NT2/D1 (cell line): ENCODE measurements at regions not wholly inside any gene's neighbourhood (a gene's known extent, or its start where the extent isn't known, plus 50 kb on each side); places are given as distances from the start of the nearest gene placed in this dataset.
"Not testable (repeated sequence)": the region's sequence is repeated elsewhere in the genome, so short reads cannot be mapped to it uniquely, and the experiment has no call there.

Source experiments
- DNase-seq: peaks from one replicate; pipeline ENCODE4 v3.0.0-alpha.2; 2011; ENCODE audit warnings: low read depth, low spot score
- H3K27me3 ChIP-seq: 2 replicates; pipeline ENCODE4 v1.6.0; 2011; ENCODE audit warnings: mild to moderate bottlenecking; ENCODE audit not compliant: insufficient read length, insufficient read depth
- H3K36me3 ChIP-seq: 2 replicates; pipeline ENCODE4 v1.6.1; 2011; ENCODE audit warnings: mild to moderate bottlenecking, low read length, mixed read lengths; ENCODE audit not compliant: insufficient read depth, insufficient read length
- H3K4me1 ChIP-seq: 2 replicates; pipeline ENCODE4 v1.5.1; 2011; ENCODE audit not compliant: insufficient read depth, insufficient read length
- H3K4me3 ChIP-seq: 2 replicates; pipeline ENCODE4 v1.5.1; 2011; ENCODE audit warnings: low read depth; ENCODE audit not compliant: insufficient read length
- H3K9ac ChIP-seq: 2 replicates; pipeline ENCODE4 v1.6.0; 2011; ENCODE audit warnings: low read depth; ENCODE audit not compliant: insufficient read length
- H3K9me3 ChIP-seq: 2 replicates; pipeline ENCODE4 v1.5.1; 2011; ENCODE audit warnings: mild to moderate bottlenecking, low read length; ENCODE audit not compliant: insufficient read depth
- SUZ12 ChIP-seq: IDR thresholded peaks from 2 replicates; pipeline ENCODE4 v1.6.1; 2011; ENCODE audit not compliant: insufficient read length, insufficient read depth; ENCODE audit errors: extremely low read depth
- YY1 ChIP-seq: IDR thresholded peaks from 2 replicates; pipeline ENCODE4 v1.6.1; 2011; ENCODE audit not compliant: insufficient read length, insufficient read depth
- ZNF274 ChIP-seq: IDR thresholded peaks from 2 replicates; pipeline ENCODE4 v1.6.1; 2011; ENCODE audit warnings: mild to moderate bottlenecking, low read depth, low read length

DNA sequence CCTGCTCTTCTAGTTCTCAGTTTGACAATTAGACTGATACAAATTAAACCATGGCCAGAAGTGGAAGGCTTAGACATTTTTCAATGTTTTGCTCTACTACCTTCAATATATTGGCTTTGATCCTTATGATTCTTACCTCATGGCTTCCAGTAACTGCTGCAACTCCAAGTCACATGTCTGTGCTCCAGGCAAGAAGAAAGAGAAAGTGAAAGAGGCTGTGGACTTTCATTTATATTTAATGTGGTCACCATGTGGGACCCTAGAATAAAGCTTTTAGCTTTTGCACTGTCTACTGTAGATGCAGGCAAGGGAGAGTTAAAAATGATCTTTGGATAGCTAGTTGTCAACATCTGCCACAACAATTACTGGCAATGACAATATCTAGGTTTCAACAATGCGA lies 214.3 kb upstream of the PDE3A start:
- TF ChIP-seq YY1 (no peak), ZNF274 (no peak), SUZ12 (no peak)
- no peaks in the 10 kb centered on the region for H3K27me3 ChIP-seq
- no peaks in the 10 kb centered on the region for H3K4me1 ChIP-seq
- no peaks in the 10 kb centered on the region for H3K36me3 ChIP-seq
- no peaks in the 10 kb centered on the region; the same call in 1 of the 2 replicates for H3K9me3 ChIP-seq
- no peak overlapping the region for H3K9ac ChIP-seq
- H3K4me3 ChIP-seq = no peak overlapping the region
- no peak for DNase-seq

DNA sequence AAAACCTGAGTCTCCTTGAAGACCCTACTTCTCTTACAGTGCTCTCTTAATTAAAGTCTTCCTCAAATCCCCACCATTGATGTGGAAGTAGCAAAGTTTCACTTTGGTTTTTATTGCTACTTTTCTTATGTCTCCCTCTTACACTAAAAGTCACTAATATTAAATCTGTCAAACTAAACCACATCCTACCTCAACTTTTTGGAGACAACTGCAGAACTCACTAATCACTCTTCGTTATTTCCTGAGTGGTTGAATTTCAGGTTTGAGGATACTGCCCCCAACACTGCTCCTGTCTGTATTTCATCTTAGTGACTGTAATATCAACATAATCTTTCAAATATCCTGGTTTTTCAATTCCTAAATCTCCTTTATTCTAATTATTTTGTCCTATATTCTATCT lies 213.0 kb upstream of the PDE3A start:
- Histone ChIP-seq H3K4me1 (no peaks in the 10 kb centered on the region), H3K9ac (no peak overlapping the region), H3K27me3 (no peaks in the 10 kb centered on the region), H3K36me3 (no peaks in the 10 kb centered on the region), H3K9me3 (no peaks in the 10 kb centered on the region; the same call in 1 of the 2 replicates), H3K4me3 (no peak overlapping the region)
- TF ChIP-seq ZNF274 (no peak), YY1 (no peak), SUZ12 (no peak)
- no peak for DNase-seq

DNA sequence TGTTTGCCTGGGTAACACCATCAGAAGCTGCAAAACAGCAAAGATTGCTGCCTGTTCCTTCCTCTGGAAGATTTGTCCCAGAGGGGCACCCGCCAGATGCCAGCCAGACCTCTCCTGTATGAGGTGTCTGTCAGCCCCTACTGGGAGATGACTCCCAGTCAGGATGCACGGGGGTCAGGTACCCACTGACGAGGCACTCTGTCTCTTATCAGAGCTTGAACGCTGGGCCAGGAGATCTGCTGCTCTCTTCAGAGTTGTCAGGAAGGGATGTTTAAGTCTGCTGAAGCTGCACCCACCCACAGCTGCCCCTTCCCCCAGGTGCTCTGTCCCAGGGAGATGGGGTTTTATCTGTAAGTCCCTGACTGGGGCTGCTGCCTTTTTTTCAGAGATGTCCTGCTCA lies 207.4 kb upstream of the PDE3A start:
- DNase-seq, H3K9ac ChIP-seq, H3K36me3 ChIP-seq, H3K4me1 ChIP-seq, H3K4me3 ChIP-seq, H3K27me3 ChIP-seq, H3K9me3 ChIP-seq: not testable (repeated sequence)

DNA sequence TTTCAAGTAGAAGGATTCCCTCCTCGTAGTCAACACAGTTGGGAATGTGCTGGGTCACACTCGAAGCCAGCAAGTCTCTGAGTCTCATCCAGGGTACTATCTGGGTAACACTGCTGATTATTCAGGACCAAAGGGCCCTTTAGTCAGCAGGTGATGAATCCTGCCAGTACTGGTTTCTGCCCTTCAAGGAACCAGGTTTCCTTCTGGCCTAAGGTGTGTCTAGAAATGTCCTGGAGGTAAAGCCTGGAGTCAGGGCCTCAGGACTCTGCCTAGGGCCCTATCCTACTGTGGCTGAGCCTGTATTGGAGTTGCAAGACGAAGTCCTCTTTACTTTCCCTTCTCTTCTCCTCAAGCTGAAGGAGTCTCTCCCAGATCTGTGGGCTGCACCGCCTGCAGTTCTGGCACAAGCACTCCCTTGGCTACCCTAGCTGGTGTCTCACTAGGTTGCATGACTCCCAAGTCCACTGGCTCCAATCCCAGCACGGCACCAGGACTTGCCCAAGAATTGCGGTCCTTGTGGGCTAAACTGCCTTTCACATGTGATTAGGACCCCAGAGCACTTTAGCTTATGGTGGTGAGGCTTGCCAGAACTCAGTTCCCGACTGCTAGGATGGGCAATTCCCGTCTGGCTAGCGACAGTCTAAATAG lies 193.7 kb upstream of the PDE3A start:
- no peaks in the 10 kb centered on the region for H3K36me3 ChIP-seq
- no peak overlapping the region for H3K4me3 ChIP-seq
- no peaks in the 10 kb centered on the region for H3K27me3 ChIP-seq
- H3K9ac ChIP-seq = no peak overlapping the region
- DNase-seq = no peak
- H3K4me1 ChIP-seq = no peaks in the 10 kb centered on the region
- H3K9me3 ChIP-seq = no peaks in the 10 kb centered on the region
- TF ChIP-seq YY1 (no peak), ZNF274 (no peak), SUZ12 (no peak)

DNA sequence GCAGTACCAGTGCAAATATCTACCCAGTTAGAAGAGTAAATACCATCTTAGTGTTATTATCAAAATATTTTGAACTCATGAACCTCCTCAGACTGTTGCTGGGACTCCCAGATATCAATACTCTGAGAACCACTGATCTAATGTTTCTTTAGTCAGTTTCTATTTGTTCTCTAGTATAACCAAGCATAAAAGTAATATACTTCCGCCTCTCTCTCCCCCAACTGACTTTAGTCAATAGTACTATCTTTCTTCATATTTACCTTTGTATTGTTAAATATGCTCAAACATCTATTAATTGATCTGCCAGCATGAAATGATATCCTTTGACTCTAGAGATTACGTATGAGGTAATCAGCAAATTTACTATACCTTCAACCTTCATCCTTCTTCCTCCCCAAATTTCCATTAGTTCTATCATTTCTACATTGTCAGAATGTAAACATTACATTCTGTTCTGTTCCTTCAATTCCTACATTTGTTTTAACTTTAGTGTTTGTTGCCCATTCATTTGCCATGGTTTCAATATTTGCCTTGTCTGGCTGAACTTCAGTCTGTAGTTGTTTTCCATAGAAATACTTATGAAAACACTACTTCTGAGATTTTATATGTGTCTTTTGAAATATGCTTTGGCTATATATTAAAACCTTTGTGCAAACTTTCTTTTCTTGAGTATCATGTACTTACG lies 192.5 kb upstream of the PDE3A start:
- H3K4me1 ChIP-seq = no peaks in the 10 kb centered on the region

DNA sequence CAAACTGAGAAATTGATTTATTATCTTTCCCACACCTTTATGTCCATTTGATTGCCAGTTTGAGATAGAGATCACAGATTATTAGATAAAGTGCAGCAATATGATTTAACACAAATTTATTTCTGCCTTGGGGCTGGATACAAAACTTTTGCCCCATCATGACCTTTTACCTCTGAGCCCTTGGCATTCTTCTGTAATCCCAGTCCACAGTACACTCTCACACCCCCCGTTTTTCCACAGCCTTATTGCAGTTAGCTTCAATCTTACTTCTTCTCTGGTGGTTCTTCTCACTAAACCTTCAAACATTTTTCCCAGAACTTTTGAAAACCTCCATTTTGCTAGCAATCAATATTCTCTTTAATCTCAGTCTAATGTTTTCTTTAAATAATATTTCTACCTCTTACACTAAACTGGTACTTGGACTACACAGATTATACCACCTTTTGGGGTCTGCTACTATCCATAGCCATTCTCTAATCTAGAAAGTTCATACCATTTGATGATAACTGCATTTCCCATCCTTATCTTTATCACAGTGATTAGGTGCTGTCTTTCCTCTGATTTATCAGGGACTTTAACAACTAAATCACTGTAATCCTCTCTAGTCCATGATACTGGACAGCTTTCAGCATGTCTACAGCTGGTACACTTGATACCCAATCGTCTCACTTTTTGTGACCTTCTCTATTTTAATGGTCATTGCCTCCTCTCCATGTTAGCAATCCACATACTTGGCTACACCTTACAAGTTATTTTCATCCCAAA lies 186.7 kb upstream of the PDE3A start:
- H3K4me1 ChIP-seq = no peaks in the 10 kb centered on the region
- DNase-seq = no peak

More for the DNA sequence above, 192.5 kb upstream of the PDE3A start:
- Histone ChIP-seq H3K9ac (no peak overlapping the region), H3K4me3 (no peak overlapping the region), H3K9me3 (no peaks in the 10 kb centered on the region), H3K27me3 (no peaks in the 10 kb centered on the region), H3K36me3 (no peaks in the 10 kb centered on the region)
- DNase-seq = no peak
- TF ChIP-seq YY1 = no peak
- no peak for TF ChIP-seq ZNF274
- TF ChIP-seq SUZ12 = no peak

DNA sequence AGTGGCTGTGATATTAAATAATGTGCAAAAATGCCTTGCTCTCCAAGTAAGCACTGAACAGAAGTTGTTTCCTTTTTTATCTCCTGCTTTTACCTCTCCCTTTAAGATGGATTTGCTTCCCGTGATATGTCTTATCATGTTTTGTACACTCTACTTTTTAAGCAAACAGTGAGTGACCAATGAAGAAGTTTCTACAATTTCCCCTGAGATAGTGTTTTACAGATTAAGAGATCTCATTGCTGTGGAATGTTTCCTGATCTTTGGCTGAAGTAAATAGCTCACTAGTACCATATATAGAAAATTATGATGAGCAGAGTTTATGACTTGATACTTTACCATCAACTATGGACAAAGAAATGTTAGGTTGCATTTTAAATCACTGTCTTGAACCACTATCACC lies 184.8 kb upstream of the PDE3A start:
- H3K27me3 ChIP-seq = no peaks in the 10 kb centered on the region
- no peak for DNase-seq
- H3K9ac ChIP-seq = no peak overlapping the region
- H3K9me3 ChIP-seq = no peaks in the 10 kb centered on the region
- H3K36me3 ChIP-seq = no peaks in the 10 kb centered on the region
- no peaks in the 10 kb centered on the region for H3K4me1 ChIP-seq
- TF ChIP-seq ZNF274 (no peak), SUZ12 (no peak), YY1 (no peak)
- no peak overlapping the region for H3K4me3 ChIP-seq

More for the DNA sequence above, 186.7 kb upstream of the PDE3A start:
- no peak overlapping the region for H3K9ac ChIP-seq
- no peak overlapping the region for H3K4me3 ChIP-seq
- TF ChIP-seq ZNF274 (no peak), SUZ12 (no peak), YY1 (no peak)
- H3K36me3 ChIP-seq = no peaks in the 10 kb centered on the region
- H3K9me3 ChIP-seq = no peaks in the 10 kb centered on the region
- no peaks in the 10 kb centered on the region for H3K27me3 ChIP-seq
